ENCODE measurements at regions not wholly inside any gene's neighbourhood (a gene's known extent, or its start where the extent isn't known, plus 50 kb on each side); places are given as distances from the start of the nearest gene placed in this dataset.

DNA sequence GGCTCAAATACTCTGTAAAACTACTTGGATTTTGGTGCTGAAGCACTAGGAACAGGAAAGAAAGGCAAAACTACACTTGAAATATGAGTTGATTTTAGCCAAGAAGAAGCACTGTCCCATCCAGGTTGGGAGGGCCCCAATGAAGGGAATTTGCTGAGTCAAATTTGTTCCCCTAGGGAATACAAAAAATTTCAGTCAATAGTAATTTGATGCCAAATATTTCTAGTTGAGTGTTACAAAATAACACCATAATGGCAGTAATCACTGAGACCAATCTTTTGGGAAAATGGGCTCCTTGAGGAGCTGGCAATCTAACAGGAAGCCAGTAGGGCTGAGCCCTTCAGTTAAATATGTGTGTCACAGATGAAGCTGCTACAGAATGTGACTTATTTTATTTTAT is 896.9 kb downstream of the DIPK2A start:
- ChIA-PET CTCF (interaction anchor here (0.9 kb wide), 1 partner anchor 12 kb away, joined by 3 read pairs; no protein-coding TSS in a partner anchor), POLR2A (no interaction called here)
- no peak for DNase-seq (ENCODE audit: extremely low spot score)
- no peak for TF ChIP-seq HDGF (IDR thresholded peaks at IDR 0.05; ENCODE audit: borderline replicate concordance)
- TF ChIP-seq FOXK2 (IDR thresholded peaks at IDR 0.05) = no peak
- TF ChIP-seq FOXM1 (IDR thresholded peaks at IDR 0.05; ENCODE audit: borderline replicate concordance) = no peak
- TF ChIP-seq LEF1 (IDR thresholded peaks at IDR 0.05; ENCODE audit: borderline replicate concordance) = no peak
- TF ChIP-seq ELF4 (IDR thresholded peaks at IDR 0.05) = no peak

- CTCF ChIA-PET = no interaction called here
- DNase-seq (ENCODE audit: extremely low spot score) = no peak
- TF ChIP-seq CTBP1 (IDR thresholded peaks at IDR 0.05; ENCODE audit: borderline replicate concordance) (no peak), L3MBTL2 (conservative IDR thresholded peaks at IDR 0.05) (no peak), ELF4 (IDR thresholded peaks at IDR 0.05) (no peak), FOXM1 (IDR thresholded peaks at IDR 0.05; ENCODE audit: borderline replicate concordance) (no peak), ZNF384 (IDR thresholded peaks at IDR 0.05) (no peak)
- POLR2A ChIA-PET = no interaction called here
These were observed 901.4 kb downstream of the DIPK2A start for GRCh38 chr3:144873066-144873465.

GRCh38 chr3:144875211-144875610 is 903.6 kb downstream of the DIPK2A start:
- ChIA-PET POLR2A (no interaction called here), CTCF (no interaction called here)
- no peak for DNase-seq (ENCODE audit: extremely low spot score)
- TF ChIP-seq ELF4 (IDR thresholded peaks at IDR 0.05) = no peak
- no peak for TF ChIP-seq SUZ12 (IDR thresholded peaks at IDR 0.05)
- no peak for TF ChIP-seq BHLHE40 (IDR thresholded peaks at IDR 0.05; ENCODE audit: borderline replicate concordance)
- no peak for TF ChIP-seq TARDBP (IDR thresholded peaks at IDR 0.05)
- TF ChIP-seq ZNF384 (IDR thresholded peaks at IDR 0.05) = no peak
- no peak for TF ChIP-seq LEF1 (IDR thresholded peaks at IDR 0.05; ENCODE audit: borderline replicate concordance)
- TF ChIP-seq PKNOX1 (IDR thresholded peaks at IDR 0.05) = no peak
- TF ChIP-seq FOXA1 (IDR thresholded peaks at IDR 0.05) = no peak
- no peak for TF ChIP-seq FOXM1 (IDR thresholded peaks at IDR 0.05; ENCODE audit: borderline replicate concordance)
- TF ChIP-seq NFRKB (IDR thresholded peaks at IDR 0.05) = no peak
- no peak for TF ChIP-seq CTBP1 (IDR thresholded peaks at IDR 0.05; ENCODE audit: borderline replicate concordance)
- no peak for TF ChIP-seq FOXK2 (IDR thresholded peaks at IDR 0.05)
- no peak for TF ChIP-seq ARNT (IDR thresholded peaks at IDR 0.05)
- no peak for TF ChIP-seq SP1 (IDR thresholded peaks at IDR 0.05)
- TF ChIP-seq L3MBTL2 (conservative IDR thresholded peaks at IDR 0.05) = no peak

DNA sequence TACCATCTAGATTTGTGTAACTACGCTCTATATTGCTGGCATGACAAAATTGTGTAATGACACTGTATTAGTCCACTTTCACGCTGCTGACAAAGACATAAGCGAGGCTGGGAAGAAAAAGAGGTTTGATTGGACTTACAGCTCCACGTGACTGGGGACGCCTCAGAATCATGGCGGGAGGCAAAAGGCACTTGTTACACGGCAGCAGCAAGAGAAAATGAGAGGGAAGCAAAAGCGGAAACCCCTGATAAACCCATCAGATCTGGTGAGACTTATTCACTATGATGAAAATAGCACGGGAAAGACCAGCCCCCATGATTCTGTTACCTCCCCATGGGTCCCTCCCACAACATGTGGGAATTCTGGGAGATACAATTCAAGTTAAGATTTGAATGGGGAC is 905.7 kb downstream of the DIPK2A start:
- TF ChIP-seq SP1 (IDR thresholded peaks at IDR 0.05) (no peak), FOXA1 (IDR thresholded peaks at IDR 0.05) (no peak), SUZ12 (IDR thresholded peaks at IDR 0.05) (no peak), BHLHE40 (IDR thresholded peaks at IDR 0.05; ENCODE audit: borderline replicate concordance) (no peak), FOXM1 (IDR thresholded peaks at IDR 0.05; ENCODE audit: borderline replicate concordance) (no peak), FOXK2 (IDR thresholded peaks at IDR 0.05) (no peak), ZNF384 (IDR thresholded peaks at IDR 0.05) (no peak), PKNOX1 (IDR thresholded peaks at IDR 0.05) (no peak), TARDBP (IDR thresholded peaks at IDR 0.05) (no peak), ELF4 (IDR thresholded peaks at IDR 0.05) (no peak), LEF1 (IDR thresholded peaks at IDR 0.05; ENCODE audit: borderline replicate concordance) (no peak), ARNT (IDR thresholded peaks at IDR 0.05) (no peak)
- POLR2A ChIA-PET = no interaction called here
- DNase-seq (ENCODE audit: extremely low spot score) = no peak
- CTCF ChIA-PET = no interaction called here

- ChIA-PET POLR2A (no interaction called here), CTCF (no interaction called here)
- no peak for TF ChIP-seq HDGF (IDR thresholded peaks at IDR 0.05; ENCODE audit: borderline replicate concordance)
- no peak for TF ChIP-seq ARNT (IDR thresholded peaks at IDR 0.05)
- no peak for TF ChIP-seq ELF4 (IDR thresholded peaks at IDR 0.05)
- no peak for DNase-seq (ENCODE audit: extremely low spot score)
These were observed 908.1 kb downstream of the DIPK2A start for GRCh38 chr3:144879701-144880100.

GRCh38 chr3:144893980-144894379 is 922.4 kb downstream of the DIPK2A start:
- ChIA-PET CTCF (no interaction called here), POLR2A (no interaction called here)
- no peak for DNase-seq (ENCODE audit: extremely low spot score)
- no peak for TF ChIP-seq ELF4 (IDR thresholded peaks at IDR 0.05)
- TF ChIP-seq SP1 (IDR thresholded peaks at IDR 0.05) = no peak

DNA sequence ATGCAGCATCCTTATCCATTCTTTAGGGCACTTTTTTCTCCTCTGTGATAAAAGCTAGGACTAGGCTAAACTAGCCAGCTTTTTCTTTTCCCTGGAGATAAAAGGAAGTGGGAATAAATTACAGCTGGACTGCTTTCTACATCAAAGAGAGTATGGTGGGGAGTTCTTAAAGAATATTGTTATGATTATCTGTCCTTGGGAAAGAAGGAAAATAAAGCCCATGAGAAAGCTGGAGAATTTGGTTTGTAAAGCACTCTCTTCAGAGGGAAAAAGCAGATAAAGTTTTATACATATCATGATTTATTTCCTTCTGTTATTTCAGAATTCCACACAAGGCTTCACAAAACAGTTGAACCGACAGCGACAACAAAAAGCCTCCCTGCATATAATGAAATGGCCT is 923.0 kb downstream of the DIPK2A start:
- CTCF ChIA-PET = no interaction called here
- no peak for DNase-seq (ENCODE audit: extremely low spot score)
- POLR2A ChIA-PET = no interaction called here
- TF ChIP-seq ARNT (IDR thresholded peaks at IDR 0.05) = no peak
- TF ChIP-seq FOXA1 (IDR thresholded peaks at IDR 0.05) = no peak
- no peak for TF ChIP-seq LEF1 (IDR thresholded peaks at IDR 0.05; ENCODE audit: borderline replicate concordance)
- TF ChIP-seq FOXM1 (IDR thresholded peaks at IDR 0.05; ENCODE audit: borderline replicate concordance) = no peak
- no peak for TF ChIP-seq PKNOX1 (IDR thresholded peaks at IDR 0.05)
- no peak for TF ChIP-seq BHLHE40 (IDR thresholded peaks at IDR 0.05; ENCODE audit: borderline replicate concordance)
- no peak for TF ChIP-seq SP1 (IDR thresholded peaks at IDR 0.05)
- TF ChIP-seq FOXK2 (IDR thresholded peaks at IDR 0.05) = no peak
- no peak for TF ChIP-seq CTBP1 (IDR thresholded peaks at IDR 0.05; ENCODE audit: borderline replicate concordance)
- no peak for TF ChIP-seq NFRKB (IDR thresholded peaks at IDR 0.05)
- TF ChIP-seq HDGF (IDR thresholded peaks at IDR 0.05; ENCODE audit: borderline replicate concordance) = no peak
- no peak for TF ChIP-seq SUZ12 (IDR thresholded peaks at IDR 0.05)
- TF ChIP-seq L3MBTL2 (conservative IDR thresholded peaks at IDR 0.05) = no peak
- no peak for TF ChIP-seq ZNF384 (IDR thresholded peaks at IDR 0.05)
- no peak for TF ChIP-seq TARDBP (IDR thresholded peaks at IDR 0.05)
- no peak for TF ChIP-seq ELF4 (IDR thresholded peaks at IDR 0.05)
